GM19468 (cell line): ENCODE measurements at regions not wholly inside any gene's neighbourhood (a gene's known extent, or its start where the extent isn't known, plus 50 kb on each side); places are given as distances from the start of the nearest gene placed in this dataset.

Source experiments
- ATAC-seq: cut with Tn5 transposase; IDR thresholded peaks from one replicate; pipeline ENCODE4 v1.9.1; 2021; ENCODE audit warnings: mild to moderate bottlenecking, moderate library complexity, moderate number of reproducible peaks; ENCODE audit not compliant: unreplicated experiment; ENCODE audit errors: extremely low read depth

GRCh38 chr2:16172324-16173175, 232.2 kb downstream of the MYCN start:
- ATAC-seq, result no peak

GRCh38 chr2:16171425-16171920, 231.1 kb downstream of the MYCN start:
- no peak for ATAC-seq

GRCh38 chr2:16170675-16171424, 230.5 kb downstream of the MYCN start:
- ATAC-seq, result no peak

- no peak for ATAC-seq
Measured at GRCh38 chr2:16169381-16169960, 229.1 kb downstream of the MYCN start.

GRCh38 chr2:16168506-16169264, 228.3 kb downstream of the MYCN start:
- no peak for ATAC-seq

- ATAC-seq, result no peak
Measured at GRCh38 chr2:16167870-16168426, 227.6 kb downstream of the MYCN start.

GRCh38 chr2:16167451-16167861, 227.1 kb downstream of the MYCN start:
- no peak for ATAC-seq

- ATAC-seq, result no peak
Measured at GRCh38 chr2:16166327-16166981, 226.1 kb downstream of the MYCN start.

- no peak for ATAC-seq
Measured at GRCh38 chr2:16165518-16166326, 225.4 kb downstream of the MYCN start.

GRCh38 chr2:16162491-16163040, 222.2 kb downstream of the MYCN start:
- ATAC-seq, result no peak

GRCh38 chr2:16161768-16162490, 221.6 kb downstream of the MYCN start:
- ATAC-seq, result no peak

- no peak for ATAC-seq
Measured at GRCh38 chr2:16161085-16161565, 220.8 kb downstream of the MYCN start.

GRCh38 chr2:16160281-16161084, 220.1 kb downstream of the MYCN start:
- ATAC-seq, result no peak

- ATAC-seq, result no peak
Measured at GRCh38 chr2:16156411-16156810, 216.1 kb downstream of the MYCN start.

- ATAC-seq, result no peak
Measured at GRCh38 chr2:16155766-16156165, 215.4 kb downstream of the MYCN start.

GRCh38 chr2:16155366-16155765, 215.0 kb downstream of the MYCN start:
- ATAC-seq, result no peak
